Heart left ventricle (tissue), 13 donors: ENCODE measurements at regions not wholly inside any gene's neighbourhood (a gene's known extent, or its start where the extent isn't known, plus 50 kb on each side); places are given as distances from the start of the nearest gene placed in this dataset.

Experiments used
- POLR2A ChIP-seq, 2 donors: fragments of 450-650 bp; IDR thresholded peaks; one replicate each; pipeline ENCODE4 v1.6.1; 2017; ENCODE audit warnings: antibody characterized with exemption in 2 of 2, mild to moderate bottlenecking in 2 of 2, moderate library complexity in 2 of 2
- TF ChIP-seq, protein P1 (sequence below), 12 donors: fragments of 200-600 bp; sonication (generic) in 4 of 12; IDR thresholded peaks; one replicate each; pipeline versions ENCODE4 v1.5.0 to v1.8.0; 2018 to 2022; ENCODE audit warnings: antibody characterized with exemption in 12 of 12, mild to moderate bottlenecking in 5 of 12
- donor health status: ischemic (EF 13 %, LVEDD 7.1; RV severe dilation, severe dysfunction).
- donor health status: DM: no; HTN: yes; CAD: no.
- donor health status: DM: no; HTN: no; CAD: no.
- donor health status: ischemic (EF 25% LVEDD 6.9; RV normal size, moderate dysfunction).
- donor health status: ischemic (EF 25% LVEDD 5.7; RV mildly dilated, moderate dysfunction).
- donor health status: ischemic (EF 35%, LVEDD 5.7; RV mildly dilated, moderate dysfunction).
- donor health status: nonischemic (EF 11% LVEDD 7.7; RV severe dilation, severe dysfunction).
- donor health status: DM: yes; HTN: yes; CAD: no.
- donor health status: PGD.
- donor health status: ischemic (EF 29% LVEDD 5.4; RV normal size, mild dysfunction).
- donor health status: nonischemic (EF 23%, LVEDD 6.1; RV moderate dilation, normal function).

DNA sequence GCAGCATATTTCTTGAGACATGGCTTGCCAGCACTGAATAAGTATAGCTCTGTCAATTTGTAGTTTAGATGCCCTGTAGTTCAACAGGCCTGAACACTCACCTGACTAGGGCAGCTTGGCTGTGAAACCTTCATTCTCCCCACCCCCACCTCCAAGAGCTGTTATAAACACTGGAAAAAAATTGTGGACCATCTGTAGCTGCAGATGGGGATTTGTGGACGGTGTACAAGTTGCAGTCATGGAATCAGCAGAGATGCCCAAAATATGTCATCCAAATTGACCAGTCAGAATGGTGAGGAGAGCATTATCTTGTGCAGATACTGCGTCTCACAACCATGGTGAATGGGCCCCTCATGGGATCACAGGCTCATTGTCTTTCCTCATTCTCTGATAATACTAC lies 76.2 kb upstream of the PAQR3 start:
- TF ChIP-seq, protein P1, sequence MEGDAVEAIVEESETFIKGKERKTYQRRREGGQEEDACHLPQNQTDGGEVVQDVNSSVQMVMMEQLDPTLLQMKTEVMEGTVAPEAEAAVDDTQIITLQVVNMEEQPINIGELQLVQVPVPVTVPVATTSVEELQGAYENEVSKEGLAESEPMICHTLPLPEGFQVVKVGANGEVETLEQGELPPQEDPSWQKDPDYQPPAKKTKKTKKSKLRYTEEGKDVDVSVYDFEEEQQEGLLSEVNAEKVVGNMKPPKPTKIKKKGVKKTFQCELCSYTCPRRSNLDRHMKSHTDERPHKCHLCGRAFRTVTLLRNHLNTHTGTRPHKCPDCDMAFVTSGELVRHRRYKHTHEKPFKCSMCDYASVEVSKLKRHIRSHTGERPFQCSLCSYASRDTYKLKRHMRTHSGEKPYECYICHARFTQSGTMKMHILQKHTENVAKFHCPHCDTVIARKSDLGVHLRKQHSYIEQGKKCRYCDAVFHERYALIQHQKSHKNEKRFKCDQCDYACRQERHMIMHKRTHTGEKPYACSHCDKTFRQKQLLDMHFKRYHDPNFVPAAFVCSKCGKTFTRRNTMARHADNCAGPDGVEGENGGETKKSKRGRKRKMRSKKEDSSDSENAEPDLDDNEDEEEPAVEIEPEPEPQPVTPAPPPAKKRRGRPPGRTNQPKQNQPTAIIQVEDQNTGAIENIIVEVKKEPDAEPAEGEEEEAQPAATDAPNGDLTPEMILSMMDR (IDR thresholded peaks at IDR 0.05): no peak
- TF ChIP-seq POLR2A (IDR thresholded peaks at IDR 0.05): no peak
